ENCODE measurements at regions not wholly inside any gene's neighbourhood (a gene's known extent, or its start where the extent isn't known, plus 50 kb on each side); places are given as distances from the start of the nearest gene placed in this dataset.
"Not testable (repeated sequence)": the region's sequence is repeated elsewhere in the genome, so short reads cannot be mapped to it uniquely, and the experiment has no call there.

- peak; percentile 77 for ATAC-seq
- Histone ChIP-seq H3K4me3 (no peak overlapping the region), H3K36me3 (no peaks in the 10 kb centered on the region), H3K9me3 (peaks cover 0 to under 1% of the 10 kb centered on the region in 2 donors), H3K27me3 (no peaks in the 10 kb centered on the region), H3K27ac (no peak overlapping the region), H3K4me1 (no peaks in the 10 kb centered on the region)
- peak in 1 of 4 donors; percentile 42 for DNase-seq
- intact Hi-C loops (cut with DNase I) = no loop called here
- TF ChIP-seq CTCF (IDR thresholded peaks at IDR 0.05) = no peak
Measured at GRCh38 chrX:102784550-102784949, 64.0 kb downstream of the GPRASP3 start.

GRCh38 chrX:102787283-102787682, 66.7 kb downstream of the GPRASP3 start:
- H3K27ac ChIP-seq = no peak overlapping the region
- no peak overlapping the region for H3K4me3 ChIP-seq
- no peaks in the 10 kb centered on the region for H3K4me1 ChIP-seq
- no peak for ATAC-seq
- intact Hi-C loops (cut with DNase I) = no loop called here
- no peak for TF ChIP-seq CTCF (IDR thresholded peaks at IDR 0.05)
- no peaks in the 10 kb centered on the region for H3K27me3 ChIP-seq
- no peaks in the 10 kb centered on the region for H3K36me3 ChIP-seq
- no peak for DNase-seq
- H3K9me3 ChIP-seq = peaks cover 0 to 5% of the 10 kb centered on the region in 2 donors

GRCh38 chrX:102808336-102808735, 87.8 kb downstream of the GPRASP3 start:
- H3K27me3 ChIP-seq = no peaks in the 10 kb centered on the region
- H3K27ac ChIP-seq = no peak overlapping the region
- no peak for ATAC-seq
- no peaks in the 10 kb centered on the region for H3K36me3 ChIP-seq
- DNase-seq = no peak
- no peak overlapping the region for H3K4me3 ChIP-seq
- TF ChIP-seq CTCF (IDR thresholded peaks at IDR 0.05) = no peak
- H3K9me3 ChIP-seq = no peaks in the 10 kb centered on the region
- no peaks in the 10 kb centered on the region for H3K4me1 ChIP-seq
- intact Hi-C loops (cut with DNase I) = no loop called here

GRCh38 chrX:102818269-102818668, 97.7 kb downstream of the GPRASP3 start:
- intact Hi-C loops (cut with DNase I); H3K27ac ChIP-seq; H3K36me3 ChIP-seq; H3K27me3 ChIP-seq; H3K4me3 ChIP-seq; DNase-seq; H3K4me1 ChIP-seq; H3K9me3 ChIP-seq; ATAC-seq: not testable (repeated sequence)

- no peaks in the 10 kb centered on the region for H3K27me3 ChIP-seq
- no peaks in the 10 kb centered on the region for H3K36me3 ChIP-seq
- no peak overlapping the region for H3K27ac ChIP-seq
- no peak for TF ChIP-seq CTCF (IDR thresholded peaks at IDR 0.05)
- no peak overlapping the region for H3K4me3 ChIP-seq
- intact Hi-C loops (cut with DNase I) = no loop called here
- H3K4me1 ChIP-seq = no peaks in the 10 kb centered on the region
- DNase-seq = no peak
- ATAC-seq = peak; percentile 32
- no peaks in the 10 kb centered on the region for H3K9me3 ChIP-seq
Measured at GRCh38 chrX:102832661-102833060, 104.4 kb upstream of the RAB40AL start.

GRCh38 chrX:102833136-102833535, 103.9 kb upstream of the RAB40AL start:
- ATAC-seq = no peak
- Histone ChIP-seq H3K36me3 (no peaks in the 10 kb centered on the region), H3K9me3 (no peaks in the 10 kb centered on the region), H3K27ac (no peak overlapping the region), H3K27me3 (no peaks in the 10 kb centered on the region), H3K4me3 (no peak overlapping the region), H3K4me1 (no peaks in the 10 kb centered on the region)
- no peak for DNase-seq
- intact Hi-C loops (cut with DNase I) = no loop called here
- TF ChIP-seq CTCF (IDR thresholded peaks at IDR 0.05) = no peak
